ENCODE measurements at regions not wholly inside any gene's neighbourhood (a gene's known extent, or its start where the extent isn't known, plus 50 kb on each side); places are given as distances from the start of the nearest gene placed in this dataset.

- no peak for DNase-seq
- H3K27ac ChIP-seq (ENCODE audit: low read depth in 1 of 2, low read length in 2 of 2), result no peak overlapping the region
- no peak overlapping the region for H3K27ac Mint-ChIP-seq
- H3K36me3 Mint-ChIP-seq (ENCODE audit: low read depth), result no peaks in the 10 kb centered on the region
- H3K4me1 ChIP-seq (ENCODE audit: insufficient read depth, low read length), result no peaks in the 10 kb centered on the region
- TF ChIP-seq CTCF (IDR thresholded peaks at IDR 0.05), result no peak
- peaks cover 0 to 3% of the 10 kb centered on the region in 2 experiments for H3K27me3 ChIP-seq (ENCODE audit: control insufficient read depth in 1 of 2, insufficient read depth in 2 of 2, low read length in 2 of 2)
- no peaks in the 10 kb centered on the region for H3K9me3 Mint-ChIP-seq
- no peak overlapping the region for H3K4me3 Mint-ChIP-seq
- ATAC-seq (ENCODE audit: poor library complexity), result no peak
- no peak overlapping the region for H3K4me3 ChIP-seq (ENCODE audit: low read length)
- no peaks in the 10 kb centered on the region for H3K36me3 ChIP-seq (ENCODE audit: insufficient read depth, low read length)
- no peaks in the 10 kb centered on the region for H3K4me1 Mint-ChIP-seq (ENCODE audit: low read depth)
- ChIA-PET CTCF (no interaction called here), POLR2A (no interaction called here)
- peaks cover 19% of the 10 kb centered on the region for H3K27me3 Mint-ChIP-seq
- no peaks in the 10 kb centered on the region for H3K9me3 ChIP-seq (ENCODE audit: control insufficient read depth in 1 of 2, insufficient read depth in 1 of 2, low read length in 2 of 2)
- intact Hi-C loops (cut with DNase I, micrococcal nuclease), result no loop called here
Observed at GRCh38 chr2:137886083-137886831, 78.0 kb upstream of the HNMT start.

GRCh38 chr2:137888845-137889244 is 75.4 kb upstream of the HNMT start:
- CTCF ChIA-PET, result no interaction called here

GRCh38 chr2:137892739-137893138 is 71.5 kb upstream of the HNMT start:
- Histone ChIP-seq H3K27ac (ENCODE audit: low read depth in 1 of 2, low read length in 2 of 2) (no peak overlapping the region), H3K27me3 (ENCODE audit: control insufficient read depth in 1 of 2, insufficient read depth in 2 of 2, low read length in 2 of 2) (no peaks in the 10 kb centered on the region), H3K4me3 (ENCODE audit: low read length) (no peak overlapping the region), H3K4me1 (ENCODE audit: insufficient read depth, low read length) (no peaks in the 10 kb centered on the region), H3K36me3 (ENCODE audit: insufficient read depth, low read length) (no peaks in the 10 kb centered on the region), H3K9me3 (ENCODE audit: control insufficient read depth in 1 of 2, insufficient read depth in 1 of 2, low read length in 2 of 2) (no peaks in the 10 kb centered on the region)
- ATAC-seq (ENCODE audit: poor library complexity) (no peak), DNase-seq (no peak)
- peaks cover 6% of the 10 kb centered on the region for H3K27me3 Mint-ChIP-seq
- intact Hi-C loops (cut with DNase I, micrococcal nuclease), result no loop called here
- H3K4me3 Mint-ChIP-seq, result no peak overlapping the region
- POLR2A ChIA-PET, result no interaction called here
- no peak overlapping the region for H3K27ac Mint-ChIP-seq
- CTCF ChIA-PET, result no interaction called here
- H3K9me3 Mint-ChIP-seq, result no peaks in the 10 kb centered on the region
- no peak for TF ChIP-seq CTCF (IDR thresholded peaks at IDR 0.05)
- H3K4me1 Mint-ChIP-seq (ENCODE audit: low read depth), result no peaks in the 10 kb centered on the region
- no peaks in the 10 kb centered on the region for H3K36me3 Mint-ChIP-seq (ENCODE audit: low read depth)

More at GRCh38 chr2:137888845-137889244, 75.4 kb upstream of the HNMT start:
- H3K36me3 ChIP-seq (ENCODE audit: insufficient read depth, low read length), result no peaks in the 10 kb centered on the region
- H3K4me3 ChIP-seq (ENCODE audit: low read length), result no peak overlapping the region
- Mint-ChIP-seq H3K36me3 (ENCODE audit: low read depth) (no peaks in the 10 kb centered on the region), H3K4me1 (ENCODE audit: low read depth) (no peaks in the 10 kb centered on the region), H3K27me3 (peaks cover 19% of the 10 kb centered on the region), H3K4me3 (no peak overlapping the region), H3K9me3 (no peaks in the 10 kb centered on the region), H3K27ac (no peak overlapping the region)
- ATAC-seq (ENCODE audit: poor library complexity), result no peak
- POLR2A ChIA-PET, result no interaction called here
- H3K27me3 ChIP-seq (ENCODE audit: control insufficient read depth in 1 of 2, insufficient read depth in 2 of 2, low read length in 2 of 2), result peaks cover 0 to 3% of the 10 kb centered on the region in 2 experiments
- H3K9me3 ChIP-seq (ENCODE audit: control insufficient read depth in 1 of 2, insufficient read depth in 1 of 2, low read length in 2 of 2), result no peaks in the 10 kb centered on the region
- no peak for TF ChIP-seq CTCF (IDR thresholded peaks at IDR 0.05)
- DNase-seq, result no peak
- H3K27ac ChIP-seq (ENCODE audit: low read depth in 1 of 2, low read length in 2 of 2), result no peak overlapping the region
- intact Hi-C loops (cut with DNase I, micrococcal nuclease), result no loop called here
- no peaks in the 10 kb centered on the region for H3K4me1 ChIP-seq (ENCODE audit: insufficient read depth, low read length)

All from CD4-positive, alpha-beta T cell (primary cell).